OCI-LY1 (cell line): ENCODE measurements at regions not wholly inside any gene's neighbourhood (a gene's known extent, or its start where the extent isn't known, plus 50 kb on each side); places are given as distances from the start of the nearest gene placed in this dataset.
"Not testable (repeated sequence)": the region's sequence is repeated elsewhere in the genome, so short reads cannot be mapped to it uniquely, and the experiment has no call there.

Experiments
- H2AFZ ChIP-seq: fragments of 200-600 bp; sonication (generic), shearing (Covaris generic); 2 replicates; pipeline ENCODE4 v1.6.0; 2014; ENCODE audit warnings: antibody characterized with exemption, mild to moderate bottlenecking, low read length
- H3F3A ChIP-seq: fragments of 200-600 bp; sonication (generic), shearing (Covaris generic); 2 replicates; pipeline ENCODE4 v1.6.0; 2014; ENCODE audit warnings: mild to moderate bottlenecking, antibody characterized with exemption, low read length, moderate library complexity; ENCODE audit not compliant: insufficient read depth
- H3K27ac ChIP-seq: fragments of 200-600 bp; sonication (generic); 2 replicates; pipeline ENCODE4 v1.5.1; 2014; ENCODE audit warnings: low read length, mixed run types, mild to moderate bottlenecking, low read depth; ENCODE audit not compliant: poor library complexity, severe bottlenecking
- H3K27me3 ChIP-seq: fragments of 200-600 bp; sonication (generic); 2 replicates; pipeline ENCODE4 v1.6.0; 2014; ENCODE audit warnings: antibody characterized with exemption, mild to moderate bottlenecking, low read length, moderate library complexity; ENCODE audit not compliant: insufficient read depth
- H3K36me3 ChIP-seq: fragments of 200-600 bp; sonication (generic); 2 replicates; pipeline ENCODE4 v1.6.1; 2014; ENCODE audit warnings: mild to moderate bottlenecking, antibody characterized with exemption, low read length, moderate library complexity, mixed read lengths; ENCODE audit not compliant: insufficient read depth
- H3K4me1 ChIP-seq: fragments of 200-600 bp; sonication (generic); 2 replicates; pipeline ENCODE4 v1.5.1; 2014; ENCODE audit warnings: mild to moderate bottlenecking, low read length, moderate library complexity; ENCODE audit not compliant: insufficient read depth, severe bottlenecking
- H3K4me2 ChIP-seq: fragments of 200-600 bp; sonication (generic), shearing (Covaris generic); 2 replicates; pipeline ENCODE4 v1.6.1; 2014; ENCODE audit warnings: low read length
- H3K4me3 ChIP-seq: fragments of 200-600 bp; sonication (generic); 2 replicates; pipeline ENCODE4 v1.5.1; 2014; ENCODE audit warnings: low read length, low read depth, mild to moderate bottlenecking, mixed read lengths; ENCODE audit not compliant: poor library complexity, severe bottlenecking
- H3K79me2 ChIP-seq: fragments of 200-600 bp; shearing (Covaris generic); 2 replicates; pipeline ENCODE4 v1.6.1; 2016; ENCODE audit warnings: mixed run types, low read length, mixed read lengths; ENCODE audit not compliant: insufficient read depth
- H3K9ac ChIP-seq: fragments of 200-600 bp; sonication (generic), shearing (Covaris generic); 2 replicates; pipeline ENCODE4 v1.6.1; 2014; ENCODE audit warnings: mild to moderate bottlenecking, low read length, mixed read lengths
- H3K9me2 ChIP-seq: fragments of 200-600 bp; sonication (generic), shearing (Covaris generic); 2 replicates; pipeline ENCODE4 v1.6.1; 2014; ENCODE audit warnings: low read depth, mild to moderate bottlenecking, low read length, mixed read lengths
- H3K9me3 ChIP-seq: fragments of 200-600 bp; shearing (Covaris generic); 2 replicates; pipeline ENCODE4 v1.6.1; 2014; ENCODE audit warnings: low read length, mixed read lengths
- H4K20me1 ChIP-seq: fragments of 200-600 bp; sonication (generic), shearing (Covaris generic); 2 replicates; pipeline ENCODE4 v1.6.0; 2016; ENCODE audit warnings: mild to moderate bottlenecking, low read length; ENCODE audit not compliant: insufficient read depth
- EZH2 ChIP-seq: fragments of 200-600 bp; sonication (generic), shearing (Covaris generic); IDR thresholded peaks from 2 replicates; pipeline ENCODE4 v1.8.0; 2017; ENCODE audit warnings: borderline replicate concordance, mixed run types, mild to moderate bottlenecking, antibody characterized with exemption, low read length, moderate library complexity, mixed read lengths
- TF ChIP-seq, protein P1 (sequence below): fragments of 200-600 bp; sonication (generic), shearing (Covaris generic); IDR thresholded peaks from 2 replicates; pipeline ENCODE4 v1.5.1; 2017; ENCODE audit warnings: mild to moderate bottlenecking, antibody characterized with exemption, low read length, moderate library complexity, mixed read lengths

DNA sequence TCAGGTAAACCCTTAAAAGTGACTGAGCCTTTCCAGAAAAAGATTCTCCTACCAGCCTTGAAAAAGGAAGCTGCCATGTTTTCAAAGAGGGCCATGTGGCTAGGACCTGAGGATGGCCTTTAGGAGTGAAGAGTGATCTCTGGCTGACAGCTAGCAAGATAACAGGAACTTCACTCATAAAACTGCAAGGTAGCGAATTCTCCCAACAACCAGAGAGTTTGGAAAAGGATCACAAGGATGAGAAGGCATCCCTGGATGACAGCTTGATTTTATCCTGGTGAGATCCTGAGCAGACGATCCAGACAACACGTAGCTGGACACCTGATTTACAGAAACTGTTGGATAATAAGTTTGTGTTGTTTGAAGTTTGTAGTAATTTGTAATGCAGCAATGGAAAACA is 115.6 kb upstream of the FBXO33 start:
- Histone ChIP-seq H2AFZ (no peak overlapping the region), H4K20me1 (no peaks in the 10 kb centered on the region), H3K79me2 (no peaks in the 10 kb centered on the region), H3K4me2 (no peak overlapping the region), H3K9ac (no peak overlapping the region), H3K4me3 (no peak overlapping the region), H3K9me3 (no peaks in the 10 kb centered on the region), H3K36me3 (no peaks in the 10 kb centered on the region), H3K27me3 (no peaks in the 10 kb centered on the region), H3F3A (no peaks in the 10 kb centered on the region), H3K9me2 (no peaks in the 10 kb centered on the region), H3K27ac (no peak overlapping the region), H3K4me1 (no peaks in the 10 kb centered on the region)
- TF ChIP-seq, protein P1, sequence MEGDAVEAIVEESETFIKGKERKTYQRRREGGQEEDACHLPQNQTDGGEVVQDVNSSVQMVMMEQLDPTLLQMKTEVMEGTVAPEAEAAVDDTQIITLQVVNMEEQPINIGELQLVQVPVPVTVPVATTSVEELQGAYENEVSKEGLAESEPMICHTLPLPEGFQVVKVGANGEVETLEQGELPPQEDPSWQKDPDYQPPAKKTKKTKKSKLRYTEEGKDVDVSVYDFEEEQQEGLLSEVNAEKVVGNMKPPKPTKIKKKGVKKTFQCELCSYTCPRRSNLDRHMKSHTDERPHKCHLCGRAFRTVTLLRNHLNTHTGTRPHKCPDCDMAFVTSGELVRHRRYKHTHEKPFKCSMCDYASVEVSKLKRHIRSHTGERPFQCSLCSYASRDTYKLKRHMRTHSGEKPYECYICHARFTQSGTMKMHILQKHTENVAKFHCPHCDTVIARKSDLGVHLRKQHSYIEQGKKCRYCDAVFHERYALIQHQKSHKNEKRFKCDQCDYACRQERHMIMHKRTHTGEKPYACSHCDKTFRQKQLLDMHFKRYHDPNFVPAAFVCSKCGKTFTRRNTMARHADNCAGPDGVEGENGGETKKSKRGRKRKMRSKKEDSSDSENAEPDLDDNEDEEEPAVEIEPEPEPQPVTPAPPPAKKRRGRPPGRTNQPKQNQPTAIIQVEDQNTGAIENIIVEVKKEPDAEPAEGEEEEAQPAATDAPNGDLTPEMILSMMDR: no peak
- no peak for TF ChIP-seq EZH2

- no peak for TF ChIP-seq EZH2
- Histone ChIP-seq H3K9ac (no peak overlapping the region), H3K4me2 (no peak overlapping the region), H3K79me2 (no peaks in the 10 kb centered on the region), H2AFZ (no peak overlapping the region), H3K27ac (no peak overlapping the region), H3K36me3 (no peaks in the 10 kb centered on the region), H3K27me3 (no peaks in the 10 kb centered on the region), H3K4me1 (no peaks in the 10 kb centered on the region), H3K9me2 (no peaks in the 10 kb centered on the region), H3F3A (no peaks in the 10 kb centered on the region), H3K4me3 (no peak overlapping the region), H3K9me3 (no peaks in the 10 kb centered on the region), H4K20me1 (no peaks in the 10 kb centered on the region)
These were observed 73.6 kb upstream of the FBXO33 start for GRCh38 chr14:39505812-39506211.

DNA sequence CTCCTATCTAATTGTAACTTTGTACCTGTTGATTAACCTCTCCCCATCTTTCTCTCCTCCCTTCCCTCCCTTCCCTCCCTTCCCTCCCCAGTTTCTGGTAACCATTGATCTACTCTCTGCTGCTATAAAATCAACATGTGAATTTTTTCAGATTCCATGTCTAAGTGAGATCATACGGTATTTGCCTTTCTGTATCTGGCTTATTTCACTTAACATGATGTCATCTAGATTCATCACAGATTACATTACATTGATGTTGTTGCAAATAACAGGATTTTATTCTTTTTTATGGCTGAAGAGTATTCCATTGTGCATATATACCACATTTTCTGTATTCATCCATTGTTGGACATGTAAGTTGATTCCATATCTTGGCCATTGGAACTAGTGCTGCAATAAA is 68.0 kb upstream of the FBXO33 start:
- H3K27ac ChIP-seq: no peak overlapping the region
- no peaks in the 10 kb centered on the region for H3F3A ChIP-seq
- H3K27me3 ChIP-seq: no peaks in the 10 kb centered on the region
- TF ChIP-seq, protein P1: no peak
- no peak for TF ChIP-seq EZH2
- no peak overlapping the region for H3K9ac ChIP-seq
- no peaks in the 10 kb centered on the region for H3K9me3 ChIP-seq
- H3K4me3 ChIP-seq: no peak overlapping the region
- no peaks in the 10 kb centered on the region for H3K79me2 ChIP-seq
- H3K9me2 ChIP-seq: no peaks in the 10 kb centered on the region
- no peaks in the 10 kb centered on the region for H4K20me1 ChIP-seq
- no peaks in the 10 kb centered on the region for H3K36me3 ChIP-seq
- H3K4me1 ChIP-seq: no peaks in the 10 kb centered on the region
- no peak overlapping the region for H3K4me2 ChIP-seq
- no peak overlapping the region for H2AFZ ChIP-seq

GRCh38 chr14:39499514-39499913 is 67.3 kb upstream of the FBXO33 start:
- H3K27ac ChIP-seq: no peak overlapping the region
- H3K9ac ChIP-seq: no peak overlapping the region
- H3K9me3 ChIP-seq: no peaks in the 10 kb centered on the region; the same call in 1 of the 2 replicates
- H3K9me2 ChIP-seq: no peaks in the 10 kb centered on the region
- TF ChIP-seq EZH2: no peak
- TF ChIP-seq, protein P1: no peak
- no peaks in the 10 kb centered on the region for H3K4me1 ChIP-seq
- H3K36me3 ChIP-seq: no peaks in the 10 kb centered on the region
- H3F3A ChIP-seq: no peaks in the 10 kb centered on the region
- H4K20me1 ChIP-seq: no peaks in the 10 kb centered on the region
- H3K79me2 ChIP-seq: no peaks in the 10 kb centered on the region
- H3K4me3 ChIP-seq: no peak overlapping the region
- H3K4me2 ChIP-seq: no peak overlapping the region
- no peak overlapping the region for H2AFZ ChIP-seq
- H3K27me3 ChIP-seq: no peaks in the 10 kb centered on the region

GRCh38 chr14:39497677-39498076 is 65.4 kb upstream of the FBXO33 start:
- H3K9me2 ChIP-seq, H3K27me3 ChIP-seq, H3K27ac ChIP-seq, H3K4me1 ChIP-seq, H3F3A ChIP-seq, H3K9me3 ChIP-seq, H3K9ac ChIP-seq, H4K20me1 ChIP-seq, H2AFZ ChIP-seq, H3K79me2 ChIP-seq, H3K36me3 ChIP-seq, H3K4me3 ChIP-seq, H3K4me2 ChIP-seq: not testable (repeated sequence)
